ENCODE measurements at regions not wholly inside any gene's neighbourhood (a gene's known extent, or its start where the extent isn't known, plus 50 kb on each side); places are given as distances from the start of the nearest gene placed in this dataset.

DNA sequence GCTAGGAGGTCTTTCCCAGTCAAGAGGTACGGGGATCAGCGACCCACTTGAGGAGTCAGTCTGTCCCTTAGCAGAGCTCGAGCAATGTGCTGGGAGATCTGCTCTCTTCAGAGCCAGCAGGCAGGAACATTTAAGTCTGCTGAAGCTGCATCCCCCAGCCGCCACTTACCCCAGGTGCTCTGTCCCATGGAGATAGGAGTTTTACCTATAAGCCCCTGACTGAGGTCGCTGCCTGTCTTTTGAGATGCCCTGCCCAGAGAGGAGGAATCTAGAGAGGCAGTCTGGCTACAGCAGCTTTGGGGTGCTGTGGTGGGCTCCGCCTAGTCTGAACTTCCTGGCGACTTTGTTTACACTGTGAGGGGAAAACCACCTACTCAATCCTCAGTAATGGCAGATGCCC is 874.9 kb upstream of the FLRT2 start:
- ATAC-seq: no peak
- Histone ChIP-seq H3K27ac (no peak overlapping the region), H3K9me3 (peaks cover 0 to 23% (median 0%) of the 10 kb centered on the region in 12 donors), H3K4me1 (no peaks in the 10 kb centered on the region), H3K27me3 (no peaks in the 10 kb centered on the region), H3K36me3 (no peaks in the 10 kb centered on the region), H3K4me3 (no peak overlapping the region)
- DNase-seq: no peak
- intact Hi-C loops (cut with DNase I): no loop called here
- WGBS, 4 donors: 92 to 100% (median 95%) methylated on average over 4 to 7 of the region's 7 CpGs
- no peak for TF ChIP-seq POLR2A (IDR thresholded peaks at IDR 0.05)
- TF ChIP-seq, protein P1, sequence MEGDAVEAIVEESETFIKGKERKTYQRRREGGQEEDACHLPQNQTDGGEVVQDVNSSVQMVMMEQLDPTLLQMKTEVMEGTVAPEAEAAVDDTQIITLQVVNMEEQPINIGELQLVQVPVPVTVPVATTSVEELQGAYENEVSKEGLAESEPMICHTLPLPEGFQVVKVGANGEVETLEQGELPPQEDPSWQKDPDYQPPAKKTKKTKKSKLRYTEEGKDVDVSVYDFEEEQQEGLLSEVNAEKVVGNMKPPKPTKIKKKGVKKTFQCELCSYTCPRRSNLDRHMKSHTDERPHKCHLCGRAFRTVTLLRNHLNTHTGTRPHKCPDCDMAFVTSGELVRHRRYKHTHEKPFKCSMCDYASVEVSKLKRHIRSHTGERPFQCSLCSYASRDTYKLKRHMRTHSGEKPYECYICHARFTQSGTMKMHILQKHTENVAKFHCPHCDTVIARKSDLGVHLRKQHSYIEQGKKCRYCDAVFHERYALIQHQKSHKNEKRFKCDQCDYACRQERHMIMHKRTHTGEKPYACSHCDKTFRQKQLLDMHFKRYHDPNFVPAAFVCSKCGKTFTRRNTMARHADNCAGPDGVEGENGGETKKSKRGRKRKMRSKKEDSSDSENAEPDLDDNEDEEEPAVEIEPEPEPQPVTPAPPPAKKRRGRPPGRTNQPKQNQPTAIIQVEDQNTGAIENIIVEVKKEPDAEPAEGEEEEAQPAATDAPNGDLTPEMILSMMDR (IDR thresholded peaks at IDR 0.05): no peak

GRCh38 chr14:84657911-84658310 is 872.0 kb upstream of the FLRT2 start:
- ATAC-seq (no peak), DNase-seq (no peak)
- intact Hi-C loops (cut with DNase I): no loop called here
- Histone ChIP-seq H3K27me3 (no peaks in the 10 kb centered on the region), H3K9me3 (peaks cover 0 to 17% (median 0%) of the 10 kb centered on the region in 12 donors), H3K27ac (no peak overlapping the region), H3K4me3 (no peak overlapping the region), H3K4me1 (no peaks in the 10 kb centered on the region), H3K36me3 (no peaks in the 10 kb centered on the region)
- 37 to 65% (median 45%) methylated on average over 1 of the region's 1 CpG for WGBS, 4 donors
- TF ChIP-seq, protein P1 (IDR thresholded peaks at IDR 0.05): no peak
- no peak for TF ChIP-seq POLR2A (IDR thresholded peaks at IDR 0.05)

GRCh38 chr14:84670796-84671195 is 859.1 kb upstream of the FLRT2 start:
- Histone ChIP-seq H3K9me3 (no peaks in the 10 kb centered on the region), H3K4me1 (no peaks in the 10 kb centered on the region), H3K27ac (no peak overlapping the region), H3K36me3 (no peaks in the 10 kb centered on the region), H3K27me3 (no peaks in the 10 kb centered on the region), H3K4me3 (no peak overlapping the region)
- DNase-seq (no peak), ATAC-seq (no peak)
- intact Hi-C loops (cut with DNase I): no loop called here
- TF ChIP-seq POLR2A (IDR thresholded peaks at IDR 0.05): no peak
- TF ChIP-seq, protein P1 (IDR thresholded peaks at IDR 0.05): no peak

DNA sequence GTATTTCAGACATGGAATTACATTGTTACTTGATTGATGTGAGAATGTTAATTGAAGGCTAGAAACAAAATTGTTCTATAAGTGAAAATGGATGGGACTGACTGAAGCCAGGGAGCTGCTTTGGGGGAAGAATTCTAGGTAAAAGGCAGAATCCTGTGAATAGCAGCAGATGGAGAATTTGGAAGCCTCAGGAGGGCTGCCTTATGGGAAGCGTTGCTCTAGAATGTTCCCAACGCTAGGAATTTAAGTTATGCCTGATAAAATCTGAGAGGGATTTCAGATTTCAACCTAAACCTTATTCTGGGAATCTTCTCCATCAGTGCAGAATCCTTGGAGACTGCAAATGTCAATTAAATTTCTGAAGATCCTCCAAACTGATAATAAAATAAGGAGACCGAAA is 858.2 kb upstream of the FLRT2 start:
- intact Hi-C loops (cut with DNase I): no loop called here
- ATAC-seq: no peak
- 43 to 73% (median 50%) methylated on average over 3 of the region's 3 CpGs for WGBS, 4 donors

More for the DNA sequence above, 858.2 kb upstream of the FLRT2 start:
- no peak for DNase-seq
- no peak overlapping the region for H3K27ac ChIP-seq
- H3K4me3 ChIP-seq: no peak overlapping the region
- no peaks in the 10 kb centered on the region for H3K4me1 ChIP-seq
- H3K9me3 ChIP-seq: no peaks in the 10 kb centered on the region
- TF ChIP-seq, protein P1 (IDR thresholded peaks at IDR 0.05): no peak
- no peak for TF ChIP-seq POLR2A (IDR thresholded peaks at IDR 0.05)
- no peaks in the 10 kb centered on the region for H3K36me3 ChIP-seq
- no peaks in the 10 kb centered on the region for H3K27me3 ChIP-seq
